Activated CD4-positive, CD25-positive, alpha-beta regulatory T cell treated with anti-CD3 and anti-CD28 coated beads, Interleukin-2, amount 50 U/mL, for 24 hours (primary cell): ENCODE measurements at regions not wholly inside any gene's neighbourhood (a gene's known extent, or its start where the extent isn't known, plus 50 kb on each side); places are given as distances from the start of the nearest gene placed in this dataset.
"Not testable (repeated sequence)": the region's sequence is repeated elsewhere in the genome, so short reads cannot be mapped to it uniquely, and the experiment has no call there.

Experiments
- ATAC-seq, 2 donors: fragments of 150-1000 bp; cut with Tn5 transposase; one replicate each; pipeline ENCODE4 v1.10.0; 2021; ENCODE audit warnings: mild to moderate bottlenecking in 1 of 2, moderate library complexity in 1 of 2

- ATAC-seq = no peak
Observed at GRCh38 chr14:56057071-56057741, 61.0 kb upstream of the PELI2 start.

- ATAC-seq = no peak
Observed at GRCh38 chr14:56057767-56058166, 60.4 kb upstream of the PELI2 start.

- no peak for ATAC-seq
Observed at GRCh38 chr14:56059054-56059453, 59.2 kb upstream of the PELI2 start.

- no peak for ATAC-seq
Observed at GRCh38 chr14:56061051-56061450, 57.2 kb upstream of the PELI2 start.

- ATAC-seq = no peak
Observed at GRCh38 chr14:56063131-56063530, 55.1 kb upstream of the PELI2 start.

GRCh38 chr14:56064513-56064912 lies 53.7 kb upstream of the PELI2 start:
- no peak for ATAC-seq

- not testable (repeated sequence) for ATAC-seq
Observed at GRCh38 chr14:56065199-56065598, 53.0 kb upstream of the PELI2 start.

- no peak for ATAC-seq
Observed at GRCh38 chr14:56065621-56066290, 52.5 kb upstream of the PELI2 start.
